LNCaP clone FGC (cell line): ENCODE measurements at regions not wholly inside any gene's neighbourhood (a gene's known extent, or its start where the extent isn't known, plus 50 kb on each side); places are given as distances from the start of the nearest gene placed in this dataset.

Source experiments
- DNase-seq: peaks from one replicate; pipeline ENCODE4 v3.0.0-alpha.2; 2011; ENCODE audit warnings: low read depth
- H3K4me3 ChIP-seq: 2 replicates; pipeline ENCODE4 v1.5.1; 2011; ENCODE audit warnings: mild to moderate bottlenecking, low read depth, low read length, control low read depth
- CTCF ChIP-seq: IDR thresholded peaks from 2 replicates; pipeline ENCODE4 v1.5.1; 2012; ENCODE audit warnings: mild to moderate bottlenecking; ENCODE audit not compliant: control insufficient read depth, insufficient read depth; ENCODE audit errors: extremely low read depth

DNA sequence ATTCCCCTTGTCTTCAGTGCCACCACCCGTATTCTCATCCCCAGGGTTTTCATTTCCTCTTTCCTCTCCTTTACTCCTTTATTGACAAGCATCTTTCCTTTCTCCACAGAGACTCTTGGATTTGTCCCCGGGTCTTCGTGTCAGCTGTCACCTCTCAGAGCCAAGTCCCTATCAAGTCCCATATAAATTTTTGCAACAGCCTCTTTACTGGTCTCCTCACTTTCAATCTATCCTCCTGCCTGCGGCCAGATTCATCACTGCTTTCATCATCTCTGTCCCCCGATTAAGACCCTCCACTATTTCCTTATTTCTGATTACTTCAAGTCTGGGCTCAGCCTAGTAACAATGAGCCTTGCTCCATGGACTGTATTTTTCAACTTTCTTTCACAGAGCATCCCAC lies 113.8 kb downstream of the CTAGE1 start:
- no peak overlapping the region for H3K4me3 ChIP-seq
- no peak for DNase-seq
- no peak for TF ChIP-seq CTCF

GRCh38 chr18:22302144-22302543 lies 115.6 kb downstream of the CTAGE1 start:
- TF ChIP-seq CTCF, result no peak
- no peak for DNase-seq

GRCh38 chr18:22300665-22301636 lies 116.8 kb downstream of the CTAGE1 start:
- TF ChIP-seq CTCF, result no peak
- DNase-seq, result no peak
- H3K4me3 ChIP-seq, result no peak overlapping the region

More at GRCh38 chr18:22302144-22302543, 115.6 kb downstream of the CTAGE1 start:
- no peak overlapping the region for H3K4me3 ChIP-seq

DNA sequence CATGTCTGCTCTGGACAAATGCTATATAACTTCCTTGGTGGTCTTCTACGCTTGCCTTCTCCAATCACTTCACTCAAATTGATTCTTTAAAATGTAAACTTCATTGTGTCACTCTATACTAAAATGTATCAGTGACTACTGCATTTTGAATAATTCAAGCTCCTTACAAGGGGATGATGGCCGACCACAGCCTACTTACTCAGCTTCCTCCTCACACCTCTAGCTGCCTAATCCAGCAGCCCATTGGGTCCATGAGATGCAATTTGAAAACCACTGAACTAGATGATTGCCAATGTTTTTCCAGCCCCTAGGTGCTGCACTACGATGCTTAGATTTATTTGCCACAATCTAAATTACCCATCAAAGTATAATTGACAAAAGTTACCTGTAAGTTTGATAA lies 120.7 kb downstream of the CTAGE1 start:
- no peak for DNase-seq
- H3K4me3 ChIP-seq, result no peak overlapping the region
- no peak for TF ChIP-seq CTCF

GRCh38 chr18:22296304-22296703 lies 121.4 kb downstream of the CTAGE1 start:
- TF ChIP-seq CTCF, result no peak
- H3K4me3 ChIP-seq, result no peak overlapping the region
- DNase-seq, result no peak

- TF ChIP-seq CTCF, result no peak
- no peak for DNase-seq
- no peak overlapping the region for H3K4me3 ChIP-seq
Measured at GRCh38 chr18:22293417-22293816, 124.0 kb downstream of the GATA6 start.
